ENCODE measurements at regions not wholly inside any gene's neighbourhood (a gene's known extent, or its start where the extent isn't known, plus 50 kb on each side); places are given as distances from the start of the nearest gene placed in this dataset.

- no peaks in the 10 kb centered on the region for H3K9me2 ChIP-seq (ENCODE audit: insufficient read depth, low read length)
- H3F3A ChIP-seq (ENCODE audit: insufficient read depth, low read length, poor library complexity, severe bottlenecking): no peaks in the 10 kb centered on the region
- H3K4me3 ChIP-seq (ENCODE audit: low read length): no peak overlapping the region
- H3K4me2 ChIP-seq (ENCODE audit: low read length): no peak overlapping the region
- no peak overlapping the region for H2AFZ ChIP-seq (ENCODE audit: low read depth, low read length)
- no peaks in the 10 kb centered on the region for H3K27me3 ChIP-seq (ENCODE audit: insufficient read depth, low read depth, low read length)
- no peaks in the 10 kb centered on the region for H3K79me2 ChIP-seq (replicated peaks; ENCODE audit: insufficient read depth, low read length)
- no peaks in the 10 kb centered on the region for H3K9me3 ChIP-seq (ENCODE audit: low read length)
- no peak overlapping the region for H3K27ac ChIP-seq (ENCODE audit: low read length)
- TF ChIP-seq RAD21 (conservative IDR thresholded peaks at IDR 0.05): no peak
- TF ChIP-seq SMC3 (conservative IDR thresholded peaks at IDR 0.05; ENCODE audit: poor library complexity): no peak
- TF ChIP-seq EZH2 (IDR thresholded peaks at IDR 0.05; ENCODE audit: borderline replicate concordance, insufficient read depth, low read length, poor library complexity, severe bottlenecking): no peak
- no peak for TF ChIP-seq TAF1 (IDR thresholded peaks at IDR 0.05; ENCODE audit: low read depth)
- TF ChIP-seq EP300 (conservative IDR thresholded peaks at IDR 0.05; ENCODE audit: poor library complexity, severe bottlenecking): no peak
- TF ChIP-seq, protein P1, sequence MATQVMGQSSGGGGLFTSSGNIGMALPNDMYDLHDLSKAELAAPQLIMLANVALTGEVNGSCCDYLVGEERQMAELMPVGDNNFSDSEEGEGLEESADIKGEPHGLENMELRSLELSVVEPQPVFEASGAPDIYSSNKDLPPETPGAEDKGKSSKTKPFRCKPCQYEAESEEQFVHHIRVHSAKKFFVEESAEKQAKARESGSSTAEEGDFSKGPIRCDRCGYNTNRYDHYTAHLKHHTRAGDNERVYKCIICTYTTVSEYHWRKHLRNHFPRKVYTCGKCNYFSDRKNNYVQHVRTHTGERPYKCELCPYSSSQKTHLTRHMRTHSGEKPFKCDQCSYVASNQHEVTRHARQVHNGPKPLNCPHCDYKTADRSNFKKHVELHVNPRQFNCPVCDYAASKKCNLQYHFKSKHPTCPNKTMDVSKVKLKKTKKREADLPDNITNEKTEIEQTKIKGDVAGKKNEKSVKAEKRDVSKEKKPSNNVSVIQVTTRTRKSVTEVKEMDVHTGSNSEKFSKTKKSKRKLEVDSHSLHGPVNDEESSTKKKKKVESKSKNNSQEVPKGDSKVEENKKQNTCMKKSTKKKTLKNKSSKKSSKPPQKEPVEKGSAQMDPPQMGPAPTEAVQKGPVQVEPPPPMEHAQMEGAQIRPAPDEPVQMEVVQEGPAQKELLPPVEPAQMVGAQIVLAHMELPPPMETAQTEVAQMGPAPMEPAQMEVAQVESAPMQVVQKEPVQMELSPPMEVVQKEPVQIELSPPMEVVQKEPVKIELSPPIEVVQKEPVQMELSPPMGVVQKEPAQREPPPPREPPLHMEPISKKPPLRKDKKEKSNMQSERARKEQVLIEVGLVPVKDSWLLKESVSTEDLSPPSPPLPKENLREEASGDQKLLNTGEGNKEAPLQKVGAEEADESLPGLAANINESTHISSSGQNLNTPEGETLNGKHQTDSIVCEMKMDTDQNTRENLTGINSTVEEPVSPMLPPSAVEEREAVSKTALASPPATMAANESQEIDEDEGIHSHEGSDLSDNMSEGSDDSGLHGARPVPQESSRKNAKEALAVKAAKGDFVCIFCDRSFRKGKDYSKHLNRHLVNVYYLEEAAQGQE (IDR thresholded peaks at IDR 0.05; ENCODE audit: borderline replicate concordance): no peak
- TF ChIP-seq MXI1 (conservative IDR thresholded peaks at IDR 0.05; ENCODE audit: poor library complexity, severe bottlenecking): no peak
- TF ChIP-seq POLR2AphosphoS5 (IDR thresholded peaks at IDR 0.05): no peak
- no peaks in the 10 kb centered on the region for H4K20me1 ChIP-seq (ENCODE audit: insufficient read depth)
- H3K36me3 ChIP-seq (ENCODE audit: insufficient read depth, low read length): no peaks in the 10 kb centered on the region
- no peak overlapping the region for H3K9ac ChIP-seq (ENCODE audit: low read length)
Measured at GRCh38 chr10:47090903-47091302, 179.7 kb downstream of the PTPN20 start.

GRCh38 chr10:47091421-47091820, 180.2 kb downstream of the PTPN20 start:
- Histone ChIP-seq H3K27ac (ENCODE audit: low read length) (no peak overlapping the region), H3K4me2 (ENCODE audit: low read length) (no peak overlapping the region), H4K20me1 (ENCODE audit: insufficient read depth) (no peaks in the 10 kb centered on the region), H3K9ac (ENCODE audit: low read length) (no peak overlapping the region), H3K27me3 (ENCODE audit: insufficient read depth, low read depth, low read length) (no peaks in the 10 kb centered on the region), H3K36me3 (ENCODE audit: insufficient read depth, low read length) (no peaks in the 10 kb centered on the region), H3K4me3 (ENCODE audit: low read length) (no peak overlapping the region), H3K79me2 (replicated peaks; ENCODE audit: insufficient read depth, low read length) (no peaks in the 10 kb centered on the region), H2AFZ (ENCODE audit: low read depth, low read length) (no peak overlapping the region), H3K9me2 (ENCODE audit: insufficient read depth, low read length) (no peaks in the 10 kb centered on the region), H3K9me3 (ENCODE audit: low read length) (no peaks in the 10 kb centered on the region), H3F3A (ENCODE audit: insufficient read depth, low read length, poor library complexity, severe bottlenecking) (no peaks in the 10 kb centered on the region)
- TF ChIP-seq SMC3 (conservative IDR thresholded peaks at IDR 0.05; ENCODE audit: poor library complexity): no peak
- TF ChIP-seq, protein P1 (IDR thresholded peaks at IDR 0.05; ENCODE audit: borderline replicate concordance): no peak
- TF ChIP-seq TAF1 (IDR thresholded peaks at IDR 0.05; ENCODE audit: low read depth): no peak
- TF ChIP-seq EZH2 (IDR thresholded peaks at IDR 0.05; ENCODE audit: borderline replicate concordance, insufficient read depth, low read length, poor library complexity, severe bottlenecking): no peak
- TF ChIP-seq, protein P2, sequence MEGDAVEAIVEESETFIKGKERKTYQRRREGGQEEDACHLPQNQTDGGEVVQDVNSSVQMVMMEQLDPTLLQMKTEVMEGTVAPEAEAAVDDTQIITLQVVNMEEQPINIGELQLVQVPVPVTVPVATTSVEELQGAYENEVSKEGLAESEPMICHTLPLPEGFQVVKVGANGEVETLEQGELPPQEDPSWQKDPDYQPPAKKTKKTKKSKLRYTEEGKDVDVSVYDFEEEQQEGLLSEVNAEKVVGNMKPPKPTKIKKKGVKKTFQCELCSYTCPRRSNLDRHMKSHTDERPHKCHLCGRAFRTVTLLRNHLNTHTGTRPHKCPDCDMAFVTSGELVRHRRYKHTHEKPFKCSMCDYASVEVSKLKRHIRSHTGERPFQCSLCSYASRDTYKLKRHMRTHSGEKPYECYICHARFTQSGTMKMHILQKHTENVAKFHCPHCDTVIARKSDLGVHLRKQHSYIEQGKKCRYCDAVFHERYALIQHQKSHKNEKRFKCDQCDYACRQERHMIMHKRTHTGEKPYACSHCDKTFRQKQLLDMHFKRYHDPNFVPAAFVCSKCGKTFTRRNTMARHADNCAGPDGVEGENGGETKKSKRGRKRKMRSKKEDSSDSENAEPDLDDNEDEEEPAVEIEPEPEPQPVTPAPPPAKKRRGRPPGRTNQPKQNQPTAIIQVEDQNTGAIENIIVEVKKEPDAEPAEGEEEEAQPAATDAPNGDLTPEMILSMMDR (IDR thresholded peaks at IDR 0.05; ENCODE audit: poor library complexity, severe bottlenecking): no peak
- no peak for TF ChIP-seq RAD21 (conservative IDR thresholded peaks at IDR 0.05)
- no peak for TF ChIP-seq POLR2AphosphoS5 (IDR thresholded peaks at IDR 0.05)
- no peak for TF ChIP-seq EP300 (conservative IDR thresholded peaks at IDR 0.05; ENCODE audit: poor library complexity, severe bottlenecking)
- TF ChIP-seq MXI1 (conservative IDR thresholded peaks at IDR 0.05; ENCODE audit: poor library complexity, severe bottlenecking): no peak

Measured in neural cell (in vitro differentiated cells).